ENCODE measurements at regions not wholly inside any gene's neighbourhood (a gene's known extent, or its start where the extent isn't known, plus 50 kb on each side); places are given as distances from the start of the nearest gene placed in this dataset.

GRCh38 chr3:70640481-70640880 is 328.0 kb upstream of the MDFIC2 start:
- TF ChIP-seq CTCF (IDR thresholded peaks at IDR 0.05; ENCODE audit: low read depth, low read length) = no peak
- no peak for TF ChIP-seq MYC (IDR thresholded peaks at IDR 0.05; ENCODE audit: low read depth, low read length)

All from NB4 (cell line).